ENCODE measurements at regions not wholly inside any gene's neighbourhood (a gene's known extent, or its start where the extent isn't known, plus 50 kb on each side); places are given as distances from the start of the nearest gene placed in this dataset.

GRCh38 chr4:164512124-164512523, 241.8 kb upstream of the SMIM31 start:
- ChIA-PET CTCF (no interaction called here), POLR2A (no interaction called here)

GRCh38 chr4:164514765-164515164, 239.2 kb upstream of the SMIM31 start:
- POLR2A ChIA-PET: no interaction called here

GRCh38 chr4:164524789-164525188, 229.1 kb upstream of the SMIM31 start:
- POLR2A ChIA-PET: no interaction called here

More at GRCh38 chr4:164514765-164515164, 239.2 kb upstream of the SMIM31 start:
- CTCF ChIA-PET: no interaction called here

GRCh38 chr4:164526933-164527583, 226.9 kb upstream of the SMIM31 start:
- ChIA-PET CTCF (no interaction called here), POLR2A (no interaction called here)

More at GRCh38 chr4:164524789-164525188, 229.1 kb upstream of the SMIM31 start:
- CTCF ChIA-PET: no interaction called here

GRCh38 chr4:164529058-164529457, 224.9 kb upstream of the SMIM31 start:
- ChIA-PET CTCF (no interaction called here), POLR2A (no interaction called here)

- CTCF ChIA-PET: interaction anchor here (0.5 kb wide), 1 partner anchor 112 kb away, joined by 3 read pairs; no protein-coding TSS in a partner anchor
These were observed 224.4 kb upstream of the SMIM31 start for GRCh38 chr4:164529486-164529885.

GRCh38 chr4:164531336-164531735, 222.6 kb upstream of the SMIM31 start:
- CTCF ChIA-PET: no interaction called here
- POLR2A ChIA-PET: no interaction called here

More at GRCh38 chr4:164529486-164529885, 224.4 kb upstream of the SMIM31 start:
- POLR2A ChIA-PET: no interaction called here

- CTCF ChIA-PET: no interaction called here
These were observed 217.1 kb upstream of the SMIM31 start for GRCh38 chr4:164536814-164537213.

GRCh38 chr4:164538097-164538496, 215.8 kb upstream of the SMIM31 start:
- POLR2A ChIA-PET: no interaction called here

More at GRCh38 chr4:164536814-164537213, 217.1 kb upstream of the SMIM31 start:
- POLR2A ChIA-PET: no interaction called here

GRCh38 chr4:164540987-164541386, 212.9 kb upstream of the SMIM31 start:
- CTCF ChIA-PET: no interaction called here
- POLR2A ChIA-PET: no interaction called here

More at GRCh38 chr4:164538097-164538496, 215.8 kb upstream of the SMIM31 start:
- CTCF ChIA-PET: no interaction called here

GRCh38 chr4:164542431-164542830, 211.5 kb upstream of the SMIM31 start:
- CTCF ChIA-PET: no interaction called here
- POLR2A ChIA-PET: no interaction called here

GRCh38 chr4:164550989-164551712, 202.8 kb upstream of the SMIM31 start:
- ChIA-PET CTCF (no interaction called here), POLR2A (no interaction called here)

- ChIA-PET POLR2A (no interaction called here), CTCF (no interaction called here)
These were observed 202.3 kb upstream of the SMIM31 start for GRCh38 chr4:164551713-164552040.

- ChIA-PET POLR2A (no interaction called here), CTCF (no interaction called here)
These were observed 182.1 kb upstream of the SMIM31 start for GRCh38 chr4:164571593-164572390.

- POLR2A ChIA-PET: no interaction called here
- CTCF ChIA-PET: no interaction called here
These were observed 181.1 kb upstream of the SMIM31 start for GRCh38 chr4:164572877-164573279.

GRCh38 chr4:164575861-164576260, 178.1 kb upstream of the SMIM31 start:
- ChIA-PET CTCF (no interaction called here), POLR2A (no interaction called here)

- CTCF ChIA-PET: no interaction called here
- POLR2A ChIA-PET: no interaction called here
These were observed 174.5 kb upstream of the SMIM31 start for GRCh38 chr4:164579270-164579942.

- ChIA-PET CTCF (no interaction called here), POLR2A (no interaction called here)
These were observed 162.3 kb upstream of the SMIM31 start for GRCh38 chr4:164591666-164592065.

- POLR2A ChIA-PET: no interaction called here
These were observed 158.2 kb upstream of the SMIM31 start for GRCh38 chr4:164595751-164596150.

GRCh38 chr4:164596318-164596878, 157.5 kb upstream of the SMIM31 start:
- POLR2A ChIA-PET: no interaction called here

More at GRCh38 chr4:164595751-164596150, 158.2 kb upstream of the SMIM31 start:
- CTCF ChIA-PET: no interaction called here

More at GRCh38 chr4:164596318-164596878, 157.5 kb upstream of the SMIM31 start:
- CTCF ChIA-PET: no interaction called here

Measured in activated CD8-positive, alpha-beta memory T cell treated with anti-CD3 and anti-CD28 coated beads for 36 hours (primary cell).